ENCODE measurements at regions not wholly inside any gene's neighbourhood (a gene's known extent, or its start where the extent isn't known, plus 50 kb on each side); places are given as distances from the start of the nearest gene placed in this dataset.
A peak's percentile ranks its signal among the peaks of the same experiment; 100 is the strongest.
"Not testable (repeated sequence)": the region's sequence is repeated elsewhere in the genome, so short reads cannot be mapped to it uniquely, and the experiment has no call there.

- DNase-seq, result peak; percentile 14
- H3K36me3 ChIP-seq (replicated peaks; ENCODE audit: control insufficient read depth, insufficient read depth, low read length), result no peaks in the 10 kb centered on the region
- H3K27me3 ChIP-seq (ENCODE audit: control insufficient read depth, insufficient read depth, low read length), result no peaks in the 10 kb centered on the region
- H3K4me3 ChIP-seq (ENCODE audit: insufficient read depth, low read depth, low read length), result no peak overlapping the region
Observed at GRCh38 chr4:52201715-52202114, 150.6 kb downstream of the SPATA18 start.

DNA sequence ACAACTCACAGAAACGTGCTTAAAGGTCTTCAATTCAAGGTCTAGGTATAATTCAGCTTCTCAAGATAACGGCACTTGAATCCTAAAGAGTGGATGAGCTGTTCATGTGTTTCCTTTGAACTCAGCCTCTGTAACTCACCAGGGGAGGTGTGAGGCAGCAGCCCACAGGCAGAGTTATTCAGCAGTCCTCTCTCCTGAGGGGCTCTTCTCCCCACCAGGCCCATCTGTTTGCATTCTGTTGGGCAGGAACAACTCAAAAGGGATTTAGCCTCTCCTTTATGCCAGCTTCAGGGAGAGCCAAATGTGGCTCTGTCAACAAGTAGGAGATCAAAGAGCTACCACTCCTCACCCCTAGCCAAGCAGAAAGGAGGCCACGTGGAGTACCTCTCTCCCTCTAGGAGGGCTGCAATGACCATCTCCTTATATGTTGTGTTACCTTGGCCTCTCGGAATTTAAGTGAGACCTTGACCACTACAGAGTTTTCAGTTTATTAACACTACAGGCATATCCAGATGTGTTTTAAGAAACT is 151.2 kb downstream of the SPATA18 start:
- peak; percentile 23 for DNase-seq
- no peaks in the 10 kb centered on the region for H3K36me3 ChIP-seq (replicated peaks; ENCODE audit: control insufficient read depth, insufficient read depth, low read length)
- no peak overlapping the region for H3K4me3 ChIP-seq (ENCODE audit: insufficient read depth, low read depth, low read length)
- no peaks in the 10 kb centered on the region for H3K27me3 ChIP-seq (ENCODE audit: control insufficient read depth, insufficient read depth, low read length)

GRCh38 chr4:52202931-52203330 is 151.8 kb downstream of the SPATA18 start:
- DNase-seq, result no peak
- Histone ChIP-seq H3K36me3 (replicated peaks; ENCODE audit: control insufficient read depth, insufficient read depth, low read length) (no peaks in the 10 kb centered on the region), H3K4me3 (ENCODE audit: insufficient read depth, low read depth, low read length) (no peak overlapping the region), H3K27me3 (ENCODE audit: control insufficient read depth, insufficient read depth, low read length) (no peaks in the 10 kb centered on the region)

GRCh38 chr4:52203351-52203750 is 152.2 kb downstream of the SPATA18 start:
- H3K36me3 ChIP-seq (replicated peaks; ENCODE audit: control insufficient read depth, insufficient read depth, low read length), result no peaks in the 10 kb centered on the region
- no peak overlapping the region for H3K4me3 ChIP-seq (ENCODE audit: insufficient read depth, low read depth, low read length)
- no peak for DNase-seq
- H3K27me3 ChIP-seq (ENCODE audit: control insufficient read depth, insufficient read depth, low read length), result no peaks in the 10 kb centered on the region

- Histone ChIP-seq H3K27me3 (ENCODE audit: control insufficient read depth, insufficient read depth, low read length) (no peaks in the 10 kb centered on the region), H3K4me3 (ENCODE audit: insufficient read depth, low read depth, low read length) (no peak overlapping the region)
Observed at GRCh38 chr4:52204921-52205320, 153.8 kb downstream of the SPATA18 start.

GRCh38 chr4:52207146-52207545 is 156.0 kb downstream of the SPATA18 start:
- not testable (repeated sequence) for H3K4me3 ChIP-seq (ENCODE audit: insufficient read depth, low read depth, low read length); H3K27me3 ChIP-seq (ENCODE audit: control insufficient read depth, insufficient read depth, low read length); H3K36me3 ChIP-seq (replicated peaks; ENCODE audit: control insufficient read depth, insufficient read depth, low read length); DNase-seq

More at GRCh38 chr4:52204921-52205320, 153.8 kb downstream of the SPATA18 start:
- H3K36me3 ChIP-seq (replicated peaks; ENCODE audit: control insufficient read depth, insufficient read depth, low read length), result no peaks in the 10 kb centered on the region
- DNase-seq, result no peak

DNA sequence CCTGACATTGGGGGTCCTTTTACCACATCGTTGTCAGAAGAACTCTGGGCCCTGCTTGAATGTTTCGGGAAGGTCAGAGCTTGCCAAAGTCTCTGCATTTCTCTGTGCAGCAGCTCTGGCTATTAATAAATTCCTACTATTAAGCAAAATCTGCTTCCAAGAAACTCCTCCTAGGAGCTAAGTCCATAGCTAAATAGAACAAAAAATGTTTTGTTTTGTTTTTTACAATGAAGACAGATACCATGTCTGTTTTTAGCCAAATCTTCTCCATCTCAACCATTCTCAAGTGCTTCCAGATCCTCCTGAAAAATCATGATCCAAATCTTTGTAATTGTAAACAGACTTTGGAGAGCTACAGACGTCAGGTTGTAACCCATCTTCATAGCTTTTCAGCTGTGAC is 161.6 kb downstream of the SPATA18 start:
- no peaks in the 10 kb centered on the region for H3K36me3 ChIP-seq (replicated peaks; ENCODE audit: control insufficient read depth, insufficient read depth, low read length)
- H3K27me3 ChIP-seq (ENCODE audit: control insufficient read depth, insufficient read depth, low read length), result no peaks in the 10 kb centered on the region
- no peak overlapping the region for H3K4me3 ChIP-seq (ENCODE audit: insufficient read depth, low read depth, low read length)
- no peak for DNase-seq

GRCh38 chr4:52231526-52231925 is 180.4 kb downstream of the SPATA18 start:
- no peaks in the 10 kb centered on the region for H3K27me3 ChIP-seq (ENCODE audit: control insufficient read depth, insufficient read depth, low read length)
- no peak for DNase-seq
- H3K4me3 ChIP-seq (ENCODE audit: insufficient read depth, low read depth, low read length), result no peak overlapping the region
- H3K36me3 ChIP-seq (replicated peaks; ENCODE audit: control insufficient read depth, insufficient read depth, low read length), result no peaks in the 10 kb centered on the region

DNA sequence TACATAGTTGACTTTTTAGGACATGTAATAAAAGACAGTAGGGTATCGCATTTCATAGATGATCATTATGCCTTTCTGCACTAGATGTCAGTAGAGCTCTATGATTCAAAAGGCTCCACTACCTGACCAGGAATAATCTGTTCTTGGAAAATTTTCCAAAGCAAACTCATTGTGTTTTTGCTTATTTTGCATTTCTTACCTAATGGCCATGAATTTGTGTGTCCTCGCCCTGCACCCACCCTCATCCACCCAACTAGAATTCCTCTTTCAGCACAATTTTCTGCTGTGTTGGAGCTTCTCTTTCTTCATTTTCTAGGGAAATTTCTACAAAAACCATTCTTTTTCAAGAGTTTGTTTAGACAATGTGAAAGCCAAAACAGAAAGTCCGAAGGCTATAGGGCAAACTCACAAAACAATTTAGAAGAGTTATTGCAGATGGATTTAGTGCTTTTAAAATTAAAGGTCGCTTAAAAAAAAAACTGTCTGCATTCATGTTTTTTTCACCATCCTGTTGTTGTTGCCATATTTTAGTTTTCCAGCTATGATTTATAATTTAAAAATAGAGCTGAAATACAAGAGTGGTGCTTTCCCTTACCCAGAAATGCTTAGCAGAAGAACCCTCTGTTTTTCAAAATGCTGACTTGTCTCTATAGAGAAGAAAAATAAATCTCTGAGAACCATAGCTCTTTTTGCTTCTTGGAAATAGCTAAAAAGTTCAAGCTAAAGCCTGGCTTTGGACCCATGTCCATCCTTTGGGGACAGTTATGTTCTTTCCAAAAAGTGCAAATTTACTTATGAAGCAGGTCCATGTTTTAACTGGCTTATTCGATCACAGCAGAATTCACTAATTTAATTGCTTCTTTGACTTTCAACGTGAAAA is 183.7 kb downstream of the SPATA18 start:
- no peaks in the 10 kb centered on the region for H3K27me3 ChIP-seq (ENCODE audit: control insufficient read depth, insufficient read depth, low read length)
- DNase-seq, result peak; percentile 10
- H3K36me3 ChIP-seq (replicated peaks; ENCODE audit: control insufficient read depth, insufficient read depth, low read length), result no peaks in the 10 kb centered on the region
- H3K4me3 ChIP-seq (ENCODE audit: insufficient read depth, low read depth, low read length), result no peak overlapping the region

DNA sequence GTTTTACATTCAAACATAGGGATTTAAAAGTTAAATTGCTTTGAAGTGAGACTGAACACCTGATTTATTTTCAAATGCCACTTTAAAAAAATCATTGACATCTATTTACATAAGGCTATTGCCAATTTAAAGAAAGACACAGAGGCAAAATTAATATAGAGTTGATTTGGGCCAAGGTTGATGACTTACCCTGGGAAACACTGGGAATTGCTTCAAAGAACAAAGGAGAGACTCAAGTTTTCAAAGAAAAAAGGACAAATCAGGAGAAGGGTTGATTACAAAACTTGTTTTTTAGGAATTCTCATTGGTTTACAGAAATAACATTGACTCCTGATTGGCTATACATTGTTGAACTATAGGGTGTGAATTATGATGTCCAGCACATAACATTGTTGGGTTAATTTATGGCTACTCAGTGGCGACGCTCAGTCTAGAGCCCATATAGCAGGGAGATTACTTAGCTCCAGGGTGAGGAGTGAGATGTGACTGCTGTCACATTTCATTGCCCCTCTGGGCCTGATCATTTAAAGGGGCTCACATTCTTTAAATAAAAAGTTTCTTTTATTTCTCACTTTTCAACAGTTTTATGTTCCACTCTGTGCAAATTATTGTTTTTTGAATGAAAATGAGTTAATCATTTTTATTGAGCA is 184.6 kb downstream of the SPATA18 start:
- Histone ChIP-seq H3K36me3 (replicated peaks; ENCODE audit: control insufficient read depth, insufficient read depth, low read length) (no peaks in the 10 kb centered on the region), H3K27me3 (ENCODE audit: control insufficient read depth, insufficient read depth, low read length) (no peaks in the 10 kb centered on the region), H3K4me3 (ENCODE audit: insufficient read depth, low read depth, low read length) (no peak overlapping the region)
- no peak for DNase-seq

GRCh38 chr4:52241916-52242315 is 190.8 kb downstream of the SPATA18 start:
- no peaks in the 10 kb centered on the region for H3K36me3 ChIP-seq (replicated peaks; ENCODE audit: control insufficient read depth, insufficient read depth, low read length)
- H3K4me3 ChIP-seq (ENCODE audit: insufficient read depth, low read depth, low read length), result no peak overlapping the region
- no peak for DNase-seq
- H3K27me3 ChIP-seq (ENCODE audit: control insufficient read depth, insufficient read depth, low read length), result no peaks in the 10 kb centered on the region

- Histone ChIP-seq H3K4me3 (ENCODE audit: insufficient read depth, low read depth, low read length) (no peak overlapping the region), H3K36me3 (replicated peaks; ENCODE audit: control insufficient read depth, insufficient read depth, low read length) (no peaks in the 10 kb centered on the region), H3K27me3 (ENCODE audit: control insufficient read depth, insufficient read depth, low read length) (no peaks in the 10 kb centered on the region)
- no peak for DNase-seq
Observed at GRCh38 chr4:52243367-52243766, 192.3 kb downstream of the SPATA18 start.

GRCh38 chr4:52244103-52244775 is 193.1 kb downstream of the SPATA18 start:
- H3K4me3 ChIP-seq (ENCODE audit: insufficient read depth, low read depth, low read length), result no peak overlapping the region
- no peaks in the 10 kb centered on the region for H3K36me3 ChIP-seq (replicated peaks; ENCODE audit: control insufficient read depth, insufficient read depth, low read length)
- H3K27me3 ChIP-seq (ENCODE audit: control insufficient read depth, insufficient read depth, low read length), result no peaks in the 10 kb centered on the region
- DNase-seq, result no peak

DNA sequence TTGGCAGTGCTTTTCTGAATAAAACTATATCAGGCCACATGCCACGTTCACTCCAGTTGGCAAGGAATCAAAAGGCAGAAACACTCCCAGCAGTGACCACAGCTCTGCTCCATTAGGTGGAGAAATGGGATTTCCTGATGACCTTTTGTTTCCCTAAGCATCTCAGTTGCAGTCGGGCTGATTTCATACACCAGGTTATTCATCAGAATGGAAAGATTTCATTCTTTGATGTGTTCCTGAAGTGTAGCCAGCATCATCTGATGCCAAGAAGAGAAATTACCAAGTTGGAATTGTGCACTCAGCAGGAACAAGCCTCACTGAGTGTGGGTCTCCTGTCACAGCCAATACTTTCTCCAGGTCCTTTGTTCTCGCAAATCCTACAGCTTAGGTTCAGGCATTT is 193.7 kb downstream of the SPATA18 start:
- Histone ChIP-seq H3K4me3 (ENCODE audit: insufficient read depth, low read depth, low read length) (no peak overlapping the region), H3K27me3 (ENCODE audit: control insufficient read depth, insufficient read depth, low read length) (no peaks in the 10 kb centered on the region), H3K36me3 (replicated peaks; ENCODE audit: control insufficient read depth, insufficient read depth, low read length) (no peaks in the 10 kb centered on the region)
- DNase-seq, result no peak

- Histone ChIP-seq H3K4me3 (ENCODE audit: insufficient read depth, low read depth, low read length) (no peak overlapping the region), H3K27me3 (ENCODE audit: control insufficient read depth, insufficient read depth, low read length) (no peaks in the 10 kb centered on the region), H3K36me3 (replicated peaks; ENCODE audit: control insufficient read depth, insufficient read depth, low read length) (no peaks in the 10 kb centered on the region)
- DNase-seq, result no peak
Observed at GRCh38 chr4:52246827-52247226, 195.7 kb downstream of the SPATA18 start.

Data from H7 (cell line).